ENCODE measurements at regions not wholly inside any gene's neighbourhood (a gene's known extent, or its start where the extent isn't known, plus 50 kb on each side); places are given as distances from the start of the nearest gene placed in this dataset.

DNA sequence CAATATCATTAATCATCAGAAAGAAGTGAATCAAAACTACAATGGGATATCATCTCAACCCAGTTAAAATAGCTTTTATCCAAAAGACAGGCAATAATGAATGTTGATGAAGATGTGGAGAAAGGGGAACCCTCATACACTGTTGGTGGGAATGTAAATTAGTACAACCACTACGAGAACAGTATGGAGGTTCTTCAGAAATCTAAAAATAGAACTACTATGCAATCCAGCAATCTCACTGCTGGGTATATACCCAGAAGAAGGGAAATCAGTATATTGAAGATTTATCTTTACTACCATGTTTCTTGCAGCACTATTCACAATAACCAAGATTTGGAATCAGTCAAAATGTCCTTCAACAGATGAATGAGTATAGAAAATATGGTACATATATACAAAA, 189.8 kb downstream of the HHIPL2 start:
- no peak for DNase-seq

DNA sequence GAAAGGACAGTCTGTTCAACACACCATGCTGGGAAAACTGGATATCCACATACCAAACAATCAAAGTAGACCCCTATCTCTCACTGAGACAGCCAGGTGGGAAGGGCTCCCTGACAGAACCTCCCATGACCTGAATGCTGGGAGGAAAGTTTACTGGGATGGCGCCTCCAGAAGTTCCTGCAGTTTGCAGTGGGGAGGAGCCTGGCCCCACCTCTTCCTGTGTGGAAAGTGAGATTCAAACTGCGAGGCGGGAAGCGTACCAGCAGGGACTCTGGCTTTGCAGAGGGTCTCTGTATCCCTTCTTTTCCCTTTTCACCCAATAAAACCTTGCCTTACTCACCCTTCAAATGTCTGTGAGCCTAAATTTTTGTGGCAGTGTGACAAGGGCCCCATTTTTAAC, 190.7 kb downstream of the HHIPL2 start:
- DNase-seq: no peak

DNA sequence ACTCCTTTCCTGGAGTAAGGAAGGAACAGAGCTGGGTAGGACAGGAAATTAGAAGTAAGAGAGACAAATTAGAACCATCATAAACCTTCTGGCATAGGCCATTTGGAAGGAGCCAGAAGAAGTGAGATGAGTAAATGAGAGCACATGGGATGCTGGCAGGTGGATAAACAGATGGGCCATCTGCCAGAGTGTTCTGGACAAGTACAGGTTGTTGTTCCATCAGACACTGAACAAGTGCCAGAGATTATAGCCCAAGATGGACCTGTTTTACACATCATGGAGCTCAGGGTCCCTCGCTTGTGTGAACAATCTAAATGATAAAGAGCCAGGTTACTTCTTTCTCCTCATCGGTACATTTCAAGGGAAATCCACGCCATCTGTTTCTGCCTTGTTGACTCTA, 200.3 kb downstream of the HHIPL2 start:
- DNase-seq: no peak

DNA sequence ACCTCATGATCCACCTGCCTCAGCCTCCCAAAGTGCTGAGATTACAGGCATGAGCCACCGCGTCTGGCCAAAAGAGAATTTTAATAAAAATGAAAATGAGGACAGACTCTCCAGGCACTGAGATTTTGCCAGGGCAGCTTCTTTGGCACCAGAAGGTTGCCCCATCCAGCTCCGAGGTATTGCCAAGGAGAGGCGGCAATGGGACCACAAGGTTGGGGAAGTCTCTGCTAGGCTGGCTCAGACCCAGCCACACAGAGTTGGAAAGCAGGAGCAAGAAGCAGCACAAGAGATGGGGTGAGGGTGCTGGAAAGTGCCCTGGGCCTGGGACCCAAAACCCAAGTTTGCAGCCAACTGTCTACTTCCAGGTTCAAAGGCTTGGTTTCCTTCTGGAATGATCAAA, 200.9 kb downstream of the HHIPL2 start:
- no peak for DNase-seq

DNA sequence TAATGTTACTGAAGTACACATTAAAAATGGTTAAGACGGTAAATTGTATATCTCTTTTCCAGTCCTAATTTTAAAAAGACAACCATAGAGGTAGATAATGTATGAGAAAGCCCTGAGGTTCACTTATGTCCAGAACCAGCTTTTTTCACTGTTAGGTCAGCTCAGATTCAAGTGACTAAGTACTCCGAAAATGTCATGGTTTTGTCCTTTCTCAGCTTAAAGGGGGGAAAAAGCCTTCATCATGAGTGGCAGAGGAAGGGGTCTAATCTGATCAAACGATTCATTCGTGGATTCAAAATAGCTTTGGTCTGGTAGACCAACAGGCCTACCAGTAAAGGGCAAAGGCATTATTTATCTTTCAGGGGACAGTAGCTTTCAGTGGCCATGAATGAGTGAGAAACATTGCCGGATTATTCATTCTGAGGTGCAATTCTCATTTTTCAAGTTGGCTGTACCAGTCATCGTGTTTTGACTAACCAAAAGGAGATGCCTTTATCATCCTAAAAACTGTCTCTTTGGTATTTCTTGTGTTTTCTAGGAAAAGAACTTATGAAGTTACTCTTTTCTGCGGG, 208.4 kb downstream of the HHIPL2 start:
- no peak for DNase-seq

DNA sequence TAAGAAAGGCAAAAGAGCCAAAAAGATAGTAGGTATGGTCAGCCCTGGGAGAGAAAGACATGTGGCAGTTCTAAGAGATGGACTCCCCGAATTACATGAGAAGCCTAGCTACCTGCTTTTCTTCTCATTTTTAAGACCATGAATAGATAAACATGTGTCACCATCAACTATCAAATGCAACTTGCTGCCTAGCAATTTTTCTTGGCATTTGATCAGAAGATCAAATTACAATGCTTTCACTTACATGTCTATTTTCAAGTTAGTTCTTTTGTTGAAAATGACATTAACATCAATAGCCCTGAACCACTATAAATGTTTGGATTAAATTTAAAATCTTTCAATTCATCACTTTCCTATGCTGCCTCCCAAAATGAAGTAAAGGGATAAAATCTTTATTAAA, 212.3 kb downstream of the HHIPL2 start:
- DNase-seq: no peak

DNA sequence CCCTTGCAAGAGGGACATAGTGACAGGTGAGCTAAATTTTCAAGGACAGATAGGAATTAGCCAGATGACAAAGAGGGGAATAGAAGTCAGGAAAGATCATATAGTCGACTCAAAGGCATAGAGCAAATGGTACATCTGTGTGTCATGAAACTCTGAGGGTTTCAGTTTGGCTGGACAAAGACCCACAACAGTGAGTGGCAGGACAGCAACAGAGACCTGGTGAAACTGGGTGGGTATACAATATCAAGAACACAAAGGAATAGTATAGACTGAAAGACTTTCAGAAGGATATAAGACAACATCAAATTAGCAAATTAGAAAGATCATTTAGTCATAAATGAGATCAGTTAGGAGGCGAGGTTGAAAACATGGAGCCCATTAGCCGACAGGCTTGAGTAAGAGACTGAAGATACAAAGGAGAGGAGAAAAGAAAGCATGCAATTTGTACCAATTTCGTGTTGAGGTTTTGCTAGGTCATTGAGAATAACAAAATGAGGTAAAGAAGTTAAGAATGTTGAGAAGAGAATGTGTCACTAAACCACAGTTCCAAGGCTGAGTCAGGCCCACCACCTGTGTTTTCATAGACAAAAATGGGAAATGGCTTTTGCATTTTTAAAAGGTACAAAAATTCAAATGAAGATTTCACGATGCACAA, 213.8 kb downstream of the HHIPL2 start:
- DNase-seq: no peak

DNA sequence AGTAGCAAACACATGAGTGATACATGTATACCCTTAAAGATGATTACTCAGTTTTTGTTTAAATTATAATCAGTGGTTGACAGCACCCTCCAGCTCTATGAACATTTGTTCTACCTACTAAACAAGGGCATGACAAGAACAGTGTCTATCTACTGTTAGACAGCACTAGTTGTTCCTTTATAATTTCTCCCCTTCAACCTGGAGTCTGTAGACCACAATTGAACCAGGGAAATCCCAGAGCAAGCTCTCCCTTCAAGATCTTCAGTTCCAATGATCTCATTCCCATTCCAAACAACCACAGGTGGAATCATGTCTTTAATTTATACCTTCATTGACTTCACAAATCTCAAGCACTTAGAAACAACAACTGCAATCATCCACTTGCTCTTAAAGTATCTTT, 216.1 kb downstream of the HHIPL2 start:
- DNase-seq: no peak

DNA sequence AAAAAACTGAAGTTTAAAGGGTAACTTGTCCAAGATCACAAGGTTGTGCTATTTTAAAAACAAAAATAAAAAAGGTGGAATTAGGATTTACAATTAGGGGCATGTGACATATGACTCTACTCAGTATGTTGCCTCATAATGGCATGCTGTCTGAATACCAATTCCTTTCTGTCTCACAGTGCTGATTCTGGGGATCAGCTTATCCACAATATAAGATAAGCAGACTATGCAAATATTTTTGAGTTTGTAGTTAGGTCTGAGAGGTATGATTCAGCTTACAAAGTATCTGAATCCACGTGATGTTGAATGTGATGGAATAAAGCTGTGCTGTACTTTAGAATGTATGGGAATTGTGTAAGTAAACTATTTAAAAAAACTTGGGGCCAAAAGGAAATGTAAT, 216.6 kb downstream of the HHIPL2 start:
- DNase-seq: no peak

DNA sequence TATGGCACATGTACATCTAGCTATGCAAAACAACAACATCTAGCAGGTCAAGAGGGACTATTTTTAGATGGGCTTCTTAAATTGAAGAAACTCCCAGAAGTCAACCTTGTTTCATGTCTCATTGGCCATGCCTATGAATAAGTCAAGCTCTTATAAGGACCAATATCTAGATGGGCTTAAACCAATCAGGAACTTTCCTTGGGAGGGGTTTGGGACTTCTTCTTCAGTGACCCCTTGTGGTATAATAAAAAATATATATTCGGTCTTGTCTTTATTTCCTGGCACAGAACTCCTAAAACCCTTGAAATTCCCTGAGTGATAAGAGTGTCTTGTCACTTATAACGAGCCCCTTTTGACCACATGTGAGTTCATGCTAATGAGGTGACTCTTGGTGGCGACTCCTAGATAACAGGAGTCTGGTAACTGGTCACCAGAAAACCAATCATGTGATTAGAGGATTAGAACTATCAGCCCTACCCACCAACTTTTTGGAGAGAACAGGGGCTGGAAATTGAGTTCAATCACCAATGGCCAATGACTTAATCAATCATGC, 218.3 kb downstream of the HHIPL2 start:
- no peak for DNase-seq

DNA sequence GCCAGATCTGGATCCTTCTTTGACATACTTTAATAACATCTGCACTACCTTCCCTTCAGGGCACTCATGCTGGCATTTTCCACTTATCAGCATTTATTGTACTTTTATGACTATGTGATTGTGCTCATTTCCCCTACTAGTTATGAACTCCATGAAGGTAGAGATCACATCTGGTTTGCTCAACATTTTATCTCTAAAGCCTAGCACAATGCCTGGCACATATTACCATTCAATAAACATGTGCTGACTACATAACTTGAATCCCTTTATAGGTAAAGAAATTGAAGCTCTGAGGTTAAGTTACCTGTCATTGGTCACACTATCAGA, 221.2 kb downstream of the HHIPL2 start:
- DNase-seq: no peak

DNA sequence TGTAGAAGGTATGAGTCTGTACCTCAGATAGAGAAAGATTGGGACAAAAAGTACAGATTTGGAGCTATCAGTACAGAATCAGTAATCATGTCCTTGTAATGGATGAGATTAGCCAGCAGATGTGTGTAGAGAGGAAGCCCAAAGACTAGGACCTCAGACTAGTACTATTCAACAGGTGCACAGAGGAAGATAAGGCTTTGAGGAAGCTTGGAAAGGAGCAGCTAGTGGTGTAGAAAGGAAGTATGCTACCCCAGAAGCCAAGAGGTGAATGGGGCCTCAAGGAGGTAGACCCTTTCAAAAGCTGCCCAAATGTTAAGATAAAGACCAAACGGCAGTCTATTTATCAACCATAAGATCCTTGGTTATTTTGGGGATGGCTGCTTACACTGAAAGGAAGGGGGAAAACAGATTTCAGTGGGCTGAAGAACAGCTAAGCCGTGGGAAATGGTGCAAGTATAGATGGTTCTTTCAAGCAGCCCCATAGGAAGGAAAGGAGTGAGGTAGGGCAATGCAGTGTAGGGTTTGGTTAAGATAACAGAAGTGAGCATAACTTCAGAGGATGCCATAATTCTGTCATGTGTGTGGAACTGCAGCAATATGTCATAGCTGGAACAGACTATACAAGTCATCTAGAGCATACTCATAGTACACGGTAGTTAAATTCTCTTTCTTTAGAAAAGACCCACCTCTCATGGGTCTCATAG, 221.7 kb downstream of the HHIPL2 start:
- no peak for DNase-seq

DNA sequence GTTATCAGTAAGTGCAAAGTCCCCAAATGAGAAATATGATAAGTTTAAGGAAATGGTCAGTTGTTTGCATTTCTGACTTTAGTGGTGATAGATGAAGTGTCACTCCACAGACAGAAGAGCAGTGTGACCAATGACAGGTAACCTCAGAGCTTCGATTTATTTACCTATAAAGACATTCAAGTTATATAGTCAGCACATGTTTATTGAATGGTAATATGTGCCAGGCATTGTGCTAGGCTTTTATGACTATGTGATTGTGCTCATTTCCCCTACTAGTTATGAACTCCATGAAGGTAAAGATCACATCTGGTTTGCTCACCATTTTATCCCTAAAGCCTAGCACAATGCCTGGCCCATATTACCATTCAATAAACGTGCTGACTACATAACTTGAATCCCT, 222.4 kb downstream of the HHIPL2 start:
- DNase-seq: no peak

DNA sequence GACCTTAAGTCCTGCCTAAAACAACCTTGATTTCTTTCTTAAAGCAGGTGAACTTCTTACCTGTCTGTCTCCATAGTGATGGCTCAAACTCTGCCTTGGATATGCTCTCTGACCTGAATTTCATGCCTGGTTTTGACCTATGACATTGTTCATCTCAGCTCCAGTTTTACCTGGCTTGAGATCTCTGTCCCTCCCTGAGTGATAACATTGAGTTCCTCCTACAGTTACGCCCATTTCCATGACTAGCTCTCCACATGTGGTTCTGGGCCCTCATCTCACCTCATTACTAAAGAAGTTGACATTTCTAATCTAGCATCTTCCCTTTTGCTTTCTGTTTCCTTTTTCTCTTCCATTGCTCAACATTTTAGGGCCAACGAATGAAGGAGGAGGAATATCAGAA, 233.1 kb downstream of the HHIPL2 start:
- DNase-seq: no peak

DNA sequence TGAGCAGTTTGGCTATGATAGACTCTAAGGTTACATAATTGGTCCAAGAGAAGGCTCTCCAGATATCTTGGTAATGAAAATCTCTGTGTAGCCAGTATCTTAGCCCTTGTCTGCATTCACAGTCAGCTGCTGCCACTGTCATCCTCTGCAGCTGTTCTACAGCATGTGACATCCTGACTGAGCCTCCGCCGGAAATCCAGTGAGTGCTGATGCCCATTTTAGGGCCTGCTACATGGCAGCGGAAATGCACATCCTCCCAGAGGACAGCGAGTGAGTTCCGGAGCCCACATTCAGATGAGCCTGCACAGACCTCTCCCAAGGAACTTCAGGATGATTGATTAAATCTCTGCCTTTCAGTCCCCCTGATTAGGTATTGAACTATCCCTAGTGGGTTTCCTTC, 237.1 kb downstream of the HHIPL2 start:
- no peak for DNase-seq

DNA sequence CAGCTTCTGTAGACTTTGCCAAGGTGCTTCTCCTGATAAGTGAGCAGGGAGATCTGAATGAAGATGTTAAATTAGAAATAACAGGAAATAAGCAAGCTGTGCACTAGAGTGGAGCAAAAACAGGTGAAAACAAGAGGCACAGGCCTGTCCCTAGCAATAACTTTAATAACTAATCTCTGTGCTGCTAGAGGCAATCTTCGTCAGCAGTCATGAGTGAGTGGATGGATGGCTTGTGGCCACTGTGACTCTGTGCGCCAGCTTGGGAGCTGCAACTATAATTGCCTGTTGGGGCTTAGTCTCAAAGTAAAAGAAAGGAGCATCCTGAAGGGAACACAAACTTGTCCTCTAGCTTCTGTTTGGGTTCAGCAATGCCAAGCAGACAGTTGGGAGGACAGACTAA, 240.3 kb downstream of the HHIPL2 start:
- DNase-seq: no peak

DNA sequence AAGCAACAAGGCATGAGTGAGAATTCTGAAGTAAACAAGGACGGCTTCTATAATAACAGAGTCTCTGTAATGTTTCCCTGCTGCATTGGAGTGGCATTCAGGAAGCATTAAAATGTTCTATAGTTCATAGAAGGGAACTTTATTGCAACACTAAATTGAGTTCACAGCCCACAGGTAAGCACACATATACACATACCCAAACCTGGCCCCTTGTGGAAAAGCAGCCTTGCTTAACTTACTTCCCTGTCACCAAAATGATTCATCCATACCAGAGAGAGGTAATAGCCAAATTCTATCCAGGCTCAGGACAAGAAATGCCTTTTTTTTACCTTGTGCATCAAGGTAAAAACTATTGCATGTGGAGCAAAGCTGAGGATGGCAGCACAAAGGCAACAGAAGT, 241.4 kb downstream of the HHIPL2 start:
- no peak for DNase-seq

DNA sequence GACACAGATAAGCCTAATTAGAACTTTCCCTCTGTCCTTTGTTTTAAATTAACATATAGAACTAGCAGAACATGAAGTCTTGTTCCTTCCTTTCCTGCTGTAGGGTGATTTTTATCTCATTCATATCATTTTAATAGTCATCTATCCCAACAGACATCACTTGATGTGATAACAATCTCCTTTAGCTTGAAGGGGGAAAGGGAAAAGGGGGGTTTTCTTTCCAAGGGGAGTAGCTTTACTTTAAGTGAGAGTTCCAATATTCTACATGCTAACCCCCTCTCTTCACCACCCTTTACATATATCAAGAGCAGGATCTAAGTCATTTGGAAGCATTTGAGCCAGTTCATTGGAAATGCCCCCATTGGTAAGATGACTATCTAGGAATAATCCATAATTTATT, 241.9 kb downstream of the HHIPL2 start:
- DNase-seq: no peak

DNA sequence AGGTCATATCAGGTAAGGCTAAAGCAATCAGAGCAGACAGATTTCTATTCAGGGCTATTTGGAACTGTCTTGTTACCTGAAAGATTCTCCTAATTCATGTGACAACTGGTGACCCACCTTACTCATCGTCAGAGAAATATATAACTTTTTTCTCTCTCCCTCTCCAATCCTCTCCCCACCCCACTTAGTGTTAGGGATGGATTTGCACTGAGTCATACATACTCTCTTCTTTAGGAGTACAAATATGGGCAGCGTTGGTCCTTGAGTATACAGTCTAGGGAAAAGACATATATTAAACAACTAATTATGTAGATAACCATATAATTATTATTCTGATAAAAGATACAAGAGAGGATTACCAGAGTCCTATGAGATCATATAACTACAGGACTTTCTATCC, 246.3 kb downstream of the HHIPL2 start:
- DNase-seq: no peak

DNA sequence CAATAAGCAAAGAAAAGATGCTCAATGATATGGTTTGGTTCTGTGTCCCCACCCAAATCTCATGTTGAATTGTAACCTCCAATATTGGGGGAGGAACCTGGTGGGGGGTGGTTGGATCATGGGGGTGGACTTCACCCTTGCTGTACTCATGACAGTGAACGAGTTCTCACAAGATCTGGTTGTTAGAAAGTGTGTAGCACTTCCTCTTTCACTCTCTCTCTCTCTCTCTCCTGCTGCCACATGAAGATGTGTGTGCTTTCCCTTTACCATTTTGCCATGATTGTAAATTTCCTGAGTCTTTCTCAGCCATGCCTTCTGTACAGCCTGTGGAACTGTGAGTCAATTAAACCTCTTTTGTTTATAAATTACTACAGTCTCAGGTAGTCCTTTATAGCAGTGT, 248.4 kb downstream of the HHIPL2 start:
- no peak for DNase-seq

DNA sequence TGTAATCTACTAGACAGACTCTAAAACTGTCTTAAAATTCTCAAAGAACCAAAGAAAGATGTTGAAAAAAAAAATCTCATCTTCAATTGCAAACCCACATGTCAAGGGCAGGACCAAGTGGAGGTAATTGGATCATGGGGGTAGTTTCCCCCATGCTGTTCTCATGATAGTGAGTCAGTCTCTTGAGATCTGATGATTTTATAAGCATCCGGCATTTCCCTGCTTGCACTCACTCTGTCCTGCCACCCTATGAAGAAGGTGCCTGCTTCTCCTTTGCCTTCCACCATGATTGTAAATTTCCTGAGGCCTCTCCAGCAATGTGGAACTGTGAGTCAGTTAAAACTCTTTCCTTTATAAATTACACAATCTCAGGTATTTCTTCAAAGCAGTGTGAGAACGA, 257.0 kb downstream of the HHIPL2 start:
- no peak for DNase-seq

DNA sequence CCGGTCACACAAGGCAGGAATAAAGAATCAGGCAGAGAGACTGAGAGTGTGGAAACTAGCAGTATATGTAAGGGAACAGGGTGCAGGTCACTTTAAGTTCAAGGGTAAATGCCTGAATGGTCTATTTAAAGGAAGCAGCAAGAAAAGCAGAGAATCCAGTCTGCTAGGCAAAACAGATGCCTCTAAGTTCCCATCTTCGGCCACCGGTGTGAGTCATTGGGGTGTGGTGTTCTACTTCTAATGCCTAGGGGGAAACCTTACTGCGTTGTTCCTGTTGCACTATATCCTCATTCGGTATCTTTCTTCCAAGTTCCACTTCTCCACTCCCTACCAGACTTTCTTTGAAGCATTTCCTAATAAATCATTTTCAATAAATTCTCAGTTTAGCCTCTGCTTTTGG, 259.9 kb downstream of the HHIPL2 start:
- no peak for DNase-seq

DNA sequence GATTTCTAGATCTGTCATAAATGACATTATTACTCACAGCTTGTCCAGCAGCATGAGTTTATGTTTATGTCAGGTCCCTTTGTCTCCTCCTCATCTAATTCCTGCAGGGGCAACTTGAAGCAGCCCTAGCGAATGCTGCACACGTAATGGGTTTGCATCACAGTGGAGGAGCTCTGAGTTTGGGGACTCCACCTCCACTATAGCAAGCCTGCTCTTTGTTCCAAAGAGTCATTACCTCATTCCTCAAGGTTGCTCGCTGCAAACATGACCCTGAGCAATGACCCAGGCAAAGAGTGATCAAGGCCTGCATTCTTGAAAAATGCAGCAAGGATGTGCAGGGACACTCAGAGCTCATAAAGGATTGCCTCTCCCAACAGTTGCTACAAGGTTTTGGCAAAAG, 261.9 kb downstream of the HHIPL2 start:
- DNase-seq: no peak

DNA sequence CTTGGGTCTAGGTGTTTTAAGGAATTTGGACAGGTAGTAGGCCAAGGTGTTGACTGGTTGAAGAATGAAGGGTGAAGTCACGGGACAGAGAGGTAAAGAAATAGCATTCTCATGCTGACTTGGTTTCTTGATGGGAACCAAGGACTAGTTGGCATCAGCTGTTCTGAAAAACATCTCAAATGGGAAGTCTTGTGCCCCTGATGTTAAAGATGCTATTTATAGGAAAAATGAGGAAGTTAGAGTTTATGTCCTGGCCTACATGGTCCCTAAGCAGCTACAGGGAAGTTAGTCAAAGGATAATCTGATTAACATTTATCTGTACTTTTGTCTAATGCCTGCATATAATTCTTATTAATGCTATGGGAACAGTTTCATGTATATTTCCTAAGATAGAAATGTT, 262.4 kb downstream of the HHIPL2 start:
- DNase-seq: no peak

DNA sequence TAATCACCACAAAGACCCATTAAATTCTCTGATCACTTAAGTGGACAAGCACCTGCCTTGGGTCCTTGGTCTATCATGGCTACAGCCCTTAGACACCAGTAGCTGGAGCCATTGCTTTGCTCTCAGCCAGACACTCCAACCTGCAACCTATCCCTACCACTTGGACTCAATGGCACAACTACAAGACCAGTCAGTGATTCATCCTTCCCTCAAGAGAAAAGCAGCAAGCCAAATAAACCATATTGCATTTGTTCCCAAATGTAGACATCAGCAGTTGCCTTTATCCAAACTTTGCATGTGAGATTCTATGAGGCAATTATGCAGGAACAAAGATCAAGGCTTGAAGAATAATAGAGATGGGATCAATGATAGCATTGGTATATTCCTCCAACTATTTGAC, 263.4 kb downstream of the HHIPL2 start:
- no peak for DNase-seq
